Neural progenitor cell (in vitro differentiated cells): ENCODE measurements at regions not wholly inside any gene's neighbourhood (a gene's known extent, or its start where the extent isn't known, plus 50 kb on each side); places are given as distances from the start of the nearest gene placed in this dataset.
"Not testable (repeated sequence)": the region's sequence is repeated elsewhere in the genome, so short reads cannot be mapped to it uniquely, and the experiment has no call there.

Experiments
- DNase-seq: peaks from one replicate; pipeline ENCODE4 v3.0.0-alpha.2; 2016; ENCODE audit warnings: low spot score
- H2AFZ ChIP-seq: fragments of 200-600 bp; sonication (generic); replicated peaks from 2 replicates; pipeline ENCODE4 v1.6.1; 2016; ENCODE audit warnings: antibody characterized with exemption
- H3F3A ChIP-seq: fragments of 200-600 bp; sonication (generic); 2 replicates; pipeline ENCODE4 v1.6.1; 2016; ENCODE audit warnings: antibody characterized with exemption, low read depth
- H3K27ac ChIP-seq: fragments of 200-600 bp; sonication (generic); 2 replicates; pipeline ENCODE4 v1.5.1; 2016; ENCODE audit warnings: mild to moderate bottlenecking
- H3K27me3 ChIP-seq: fragments of 200-600 bp; sonication (generic); 2 replicates; pipeline ENCODE4 v1.6.1; 2016; ENCODE audit warnings: mild to moderate bottlenecking, moderate library complexity
- H3K36me3 ChIP-seq: fragments of 200-600 bp; sonication (generic); 2 replicates; pipeline ENCODE4 v1.5.1; 2016
- H3K4me1 ChIP-seq: fragments of 200-600 bp; sonication (generic); 2 replicates; pipeline ENCODE4 v1.6.1; 2016; ENCODE audit warnings: mixed run types
- H3K4me2 ChIP-seq: fragments of 200-600 bp; sonication (generic); 2 replicates; pipeline ENCODE4 v1.6.1; 2016
- H3K4me3 ChIP-seq: fragments of 200-600 bp; sonication (generic); 2 replicates; pipeline ENCODE4 v1.5.1; 2016
- H3K79me2 ChIP-seq: fragments of 200-600 bp; sonication (generic); 2 replicates; pipeline ENCODE4 v1.6.1; 2016; ENCODE audit warnings: low read depth
- H3K9ac ChIP-seq: fragments of 200-600 bp; sonication (generic); 2 replicates; pipeline ENCODE4 v1.6.1; 2016
- H3K9me3 ChIP-seq: fragments of 200-600 bp; sonication (generic); 2 replicates; pipeline ENCODE4 v1.5.1; 2016; ENCODE audit warnings: low read depth
- H4K20me1 ChIP-seq: fragments of 200-600 bp; sonication (generic); 2 replicates; pipeline ENCODE4 v1.6.1; 2016; ENCODE audit warnings: low read depth
- H3K27ac Mint-ChIP-seq: 3 replicates; pipeline ENCODE4 v1.8.0; 2021; ENCODE audit warnings: mixed read lengths
- H3K27me3 Mint-ChIP-seq: 2 replicates; pipeline ENCODE4 v1.8.0; 2022; ENCODE audit warnings: low read depth, mild to moderate bottlenecking, inconsistent platforms, moderate library complexity, mixed read lengths; ENCODE audit not compliant: insufficient read depth
- H3K36me3 Mint-ChIP-seq: 3 replicates; pipeline ENCODE4 v1.8.0; 2021; ENCODE audit warnings: mixed read lengths
- H3K4me1 Mint-ChIP-seq: 3 replicates; pipeline ENCODE4 v1.8.0; 2021; ENCODE audit warnings: mixed read lengths
- H3K4me3 Mint-ChIP-seq: 3 replicates; pipeline ENCODE4 v1.8.0; 2021; ENCODE audit warnings: mild to moderate bottlenecking, moderate library complexity, mixed read lengths
- H3K9me3 Mint-ChIP-seq: 3 replicates; pipeline ENCODE4 v1.8.0; 2020; ENCODE audit warnings: mixed read lengths
- EZH2 ChIP-seq: fragments of 200-600 bp; sonication (generic); IDR thresholded peaks from 2 replicates; pipeline ENCODE4 v1.6.1; 2017; ENCODE audit warnings: antibody characterized with exemption, mild to moderate bottlenecking, moderate library complexity
- EZH2phosphoT487 ChIP-seq: fragments of 200-600 bp; sonication (generic); IDR thresholded peaks from 2 replicates; pipeline ENCODE4 v1.6.1; 2017; ENCODE audit warnings: antibody characterized with exemption
- TF ChIP-seq, protein P1 (sequence below): fragments of 200-600 bp; sonication (generic); IDR thresholded peaks from 2 replicates; pipeline ENCODE4 v1.5.1; 2017; ENCODE audit warnings: antibody characterized with exemption, mild to moderate bottlenecking

DNA sequence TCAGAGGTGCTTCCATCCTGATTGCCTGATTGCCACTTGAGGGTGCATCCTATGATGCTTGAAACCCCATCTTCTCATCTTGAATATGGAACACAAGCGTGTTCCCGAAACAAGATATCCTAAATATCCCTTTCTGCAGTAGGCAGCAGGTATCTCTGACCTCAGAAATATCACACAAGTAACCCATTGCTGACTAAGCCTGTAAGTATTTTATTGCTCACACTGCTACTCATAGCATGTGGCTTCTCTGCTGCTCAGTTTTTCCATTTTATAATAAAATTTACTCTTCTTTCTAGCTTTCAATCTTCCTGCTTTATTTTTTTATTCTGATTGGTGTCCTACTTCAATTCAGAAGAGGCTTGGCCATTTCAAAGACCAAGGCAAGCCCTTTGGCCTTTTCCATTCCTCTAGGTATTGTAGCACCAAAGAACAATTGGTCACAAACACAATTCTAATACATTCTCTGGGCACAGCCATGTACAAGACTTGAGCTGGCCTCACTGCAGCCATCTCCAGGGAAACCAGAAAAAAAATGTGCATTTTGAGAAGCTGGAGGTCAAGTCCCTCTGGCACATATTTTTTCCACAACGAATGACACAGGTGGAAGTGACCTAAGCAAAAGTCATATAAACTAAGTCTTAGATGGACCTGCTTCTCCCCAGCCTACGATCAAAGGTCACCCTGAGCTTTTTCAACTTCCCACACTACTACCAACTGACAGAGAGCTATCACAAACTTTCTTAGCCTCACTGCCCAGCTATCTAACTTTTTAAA, 107.0 kb downstream of the OR13H1 start:
- H4K20me1 ChIP-seq: no peaks in the 10 kb centered on the region
- no peak overlapping the region for H2AFZ ChIP-seq
- no peaks in the 10 kb centered on the region for H3K4me1 ChIP-seq
- Mint-ChIP-seq H3K27me3 (no peaks in the 10 kb centered on the region), H3K36me3 (no peaks in the 10 kb centered on the region), H3K9me3 (peaks cover 5% of the 10 kb centered on the region), H3K4me3 (no peak overlapping the region), H3K27ac (no peak overlapping the region), H3K4me1 (peaks cover 7% of the 10 kb centered on the region)
- DNase-seq: no peak
- H3K27ac ChIP-seq: no peak overlapping the region
- no peak for TF ChIP-seq EZH2phosphoT487
- no peak for TF ChIP-seq EZH2
- TF ChIP-seq, protein P1, sequence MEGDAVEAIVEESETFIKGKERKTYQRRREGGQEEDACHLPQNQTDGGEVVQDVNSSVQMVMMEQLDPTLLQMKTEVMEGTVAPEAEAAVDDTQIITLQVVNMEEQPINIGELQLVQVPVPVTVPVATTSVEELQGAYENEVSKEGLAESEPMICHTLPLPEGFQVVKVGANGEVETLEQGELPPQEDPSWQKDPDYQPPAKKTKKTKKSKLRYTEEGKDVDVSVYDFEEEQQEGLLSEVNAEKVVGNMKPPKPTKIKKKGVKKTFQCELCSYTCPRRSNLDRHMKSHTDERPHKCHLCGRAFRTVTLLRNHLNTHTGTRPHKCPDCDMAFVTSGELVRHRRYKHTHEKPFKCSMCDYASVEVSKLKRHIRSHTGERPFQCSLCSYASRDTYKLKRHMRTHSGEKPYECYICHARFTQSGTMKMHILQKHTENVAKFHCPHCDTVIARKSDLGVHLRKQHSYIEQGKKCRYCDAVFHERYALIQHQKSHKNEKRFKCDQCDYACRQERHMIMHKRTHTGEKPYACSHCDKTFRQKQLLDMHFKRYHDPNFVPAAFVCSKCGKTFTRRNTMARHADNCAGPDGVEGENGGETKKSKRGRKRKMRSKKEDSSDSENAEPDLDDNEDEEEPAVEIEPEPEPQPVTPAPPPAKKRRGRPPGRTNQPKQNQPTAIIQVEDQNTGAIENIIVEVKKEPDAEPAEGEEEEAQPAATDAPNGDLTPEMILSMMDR: no peak
- no peak overlapping the region for H3K4me3 ChIP-seq
- no peaks in the 10 kb centered on the region for H3K36me3 ChIP-seq
- no peak overlapping the region for H3K9ac ChIP-seq
- H3K27me3 ChIP-seq: no peaks in the 10 kb centered on the region
- no peak overlapping the region for H3K4me2 ChIP-seq
- no peaks in the 10 kb centered on the region for H3F3A ChIP-seq
- no peaks in the 10 kb centered on the region for H3K9me3 ChIP-seq
- H3K79me2 ChIP-seq: no peaks in the 10 kb centered on the region

- H3K4me1 ChIP-seq, H2AFZ ChIP-seq, H3K27ac ChIP-seq, H3K9me3 Mint-ChIP-seq, H3K27me3 ChIP-seq, H3K36me3 Mint-ChIP-seq, H3K4me1 Mint-ChIP-seq, H3K79me2 ChIP-seq, H3K4me3 Mint-ChIP-seq, H3K4me3 ChIP-seq, H3K4me2 ChIP-seq, H3K27me3 Mint-ChIP-seq, H3K36me3 ChIP-seq, H3K9ac ChIP-seq, DNase-seq, H3K27ac Mint-ChIP-seq, H3K9me3 ChIP-seq, H3F3A ChIP-seq, H4K20me1 ChIP-seq: not testable (repeated sequence)
Observed at GRCh38 chrX:131663726-131664125, 119.9 kb downstream of the OR13H1 start.

DNA sequence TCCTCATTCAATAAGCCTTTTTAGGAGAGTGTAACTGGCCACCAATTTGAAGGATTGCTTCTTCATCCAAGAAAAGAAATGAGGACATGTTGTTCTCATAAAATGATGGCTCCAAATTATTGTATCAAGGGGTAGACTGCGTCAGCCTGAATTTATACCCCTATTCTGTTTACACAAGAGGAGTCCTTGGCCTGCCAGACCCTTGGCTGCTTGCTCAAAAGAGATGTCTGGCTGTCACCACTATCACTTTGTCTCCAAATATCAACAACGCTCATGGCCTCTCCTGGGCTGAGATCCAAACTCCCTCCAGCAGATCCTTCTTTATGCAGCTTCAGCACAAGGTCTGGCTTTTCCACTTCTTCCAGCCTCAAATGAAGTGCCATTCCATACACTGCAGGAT, 127.9 kb downstream of the OR13H1 start:
- no peaks in the 10 kb centered on the region for H3K9me3 Mint-ChIP-seq
- H3K4me3 ChIP-seq: no peak overlapping the region
- H3K27ac Mint-ChIP-seq: no peak overlapping the region
- no peaks in the 10 kb centered on the region for H3F3A ChIP-seq
- no peaks in the 10 kb centered on the region for H4K20me1 ChIP-seq
- H3K27me3 ChIP-seq: no peaks in the 10 kb centered on the region
- no peaks in the 10 kb centered on the region for H3K36me3 ChIP-seq
- peaks cover 5% of the 10 kb centered on the region for H3K27me3 Mint-ChIP-seq
- H3K4me3 Mint-ChIP-seq: no peak overlapping the region
- no peak overlapping the region for H3K27ac ChIP-seq
- H3K9ac ChIP-seq: no peak overlapping the region
- no peaks in the 10 kb centered on the region for H3K4me1 ChIP-seq
- H3K4me2 ChIP-seq: no peak overlapping the region
- TF ChIP-seq EZH2phosphoT487 (no peak), EZH2 (no peak)
- TF ChIP-seq, protein P1: no peak
- H3K79me2 ChIP-seq: no peaks in the 10 kb centered on the region
- no peaks in the 10 kb centered on the region for H3K4me1 Mint-ChIP-seq
- no peak overlapping the region for H2AFZ ChIP-seq
- H3K36me3 Mint-ChIP-seq: no peaks in the 10 kb centered on the region
- DNase-seq: no peak
- H3K9me3 ChIP-seq: no peaks in the 10 kb centered on the region

- no peak for TF ChIP-seq EZH2
- TF ChIP-seq, protein P1: peak; percentile 63
- Histone ChIP-seq H3K9ac (no peak overlapping the region), H3K4me3 (no peak overlapping the region), H3F3A (no peaks in the 10 kb centered on the region), H3K27me3 (no peaks in the 10 kb centered on the region), H3K9me3 (no peaks in the 10 kb centered on the region), H3K79me2 (no peaks in the 10 kb centered on the region), H3K4me1 (no peaks in the 10 kb centered on the region), H4K20me1 (no peaks in the 10 kb centered on the region), H2AFZ (no peak overlapping the region), H3K27ac (no peak overlapping the region), H3K4me2 (no peak overlapping the region), H3K36me3 (no peaks in the 10 kb centered on the region)
- H3K36me3 Mint-ChIP-seq: no peaks in the 10 kb centered on the region
- H3K9me3 Mint-ChIP-seq: no peaks in the 10 kb centered on the region
- no peaks in the 10 kb centered on the region for H3K4me1 Mint-ChIP-seq
- DNase-seq: peak; percentile 39
- H3K27ac Mint-ChIP-seq: no peak overlapping the region
- H3K27me3 Mint-ChIP-seq: peaks cover 5% of the 10 kb centered on the region
- no peak overlapping the region for H3K4me3 Mint-ChIP-seq
Observed at GRCh38 chrX:131675596-131676194, 131.8 kb downstream of the OR13H1 start.
